Neural progenitor cell (in vitro differentiated cells): ENCODE measurements at regions not wholly inside any gene's neighbourhood (a gene's known extent, or its start where the extent isn't known, plus 50 kb on each side); places are given as distances from the start of the nearest gene placed in this dataset.

ENCODE experiments used
- DNase-seq: peaks from one replicate; pipeline ENCODE4 v3.0.0-alpha.2; 2016; ENCODE audit warnings: low spot score
- H2AFZ ChIP-seq: fragments of 200-600 bp; sonication (generic); replicated peaks from 2 replicates; pipeline ENCODE4 v1.6.1; 2016; ENCODE audit warnings: antibody characterized with exemption
- H3F3A ChIP-seq: fragments of 200-600 bp; sonication (generic); 2 replicates; pipeline ENCODE4 v1.6.1; 2016; ENCODE audit warnings: antibody characterized with exemption, low read depth
- H3K27ac ChIP-seq: fragments of 200-600 bp; sonication (generic); 2 replicates; pipeline ENCODE4 v1.5.1; 2016; ENCODE audit warnings: mild to moderate bottlenecking
- H3K27me3 ChIP-seq: fragments of 200-600 bp; sonication (generic); 2 replicates; pipeline ENCODE4 v1.6.1; 2016; ENCODE audit warnings: mild to moderate bottlenecking, moderate library complexity
- H3K36me3 ChIP-seq: fragments of 200-600 bp; sonication (generic); 2 replicates; pipeline ENCODE4 v1.5.1; 2016
- H3K4me1 ChIP-seq: fragments of 200-600 bp; sonication (generic); 2 replicates; pipeline ENCODE4 v1.6.1; 2016; ENCODE audit warnings: mixed run types
- H3K4me2 ChIP-seq: fragments of 200-600 bp; sonication (generic); 2 replicates; pipeline ENCODE4 v1.6.1; 2016
- H3K4me3 ChIP-seq: fragments of 200-600 bp; sonication (generic); 2 replicates; pipeline ENCODE4 v1.5.1; 2016
- H3K79me2 ChIP-seq: fragments of 200-600 bp; sonication (generic); 2 replicates; pipeline ENCODE4 v1.6.1; 2016; ENCODE audit warnings: low read depth
- H3K9ac ChIP-seq: fragments of 200-600 bp; sonication (generic); 2 replicates; pipeline ENCODE4 v1.6.1; 2016
- H3K9me3 ChIP-seq: fragments of 200-600 bp; sonication (generic); 2 replicates; pipeline ENCODE4 v1.5.1; 2016; ENCODE audit warnings: low read depth
- H4K20me1 ChIP-seq: fragments of 200-600 bp; sonication (generic); 2 replicates; pipeline ENCODE4 v1.6.1; 2016; ENCODE audit warnings: low read depth
- H3K27ac Mint-ChIP-seq: 3 replicates; pipeline ENCODE4 v1.8.0; 2021; ENCODE audit warnings: mixed read lengths
- H3K27me3 Mint-ChIP-seq: 2 replicates; pipeline ENCODE4 v1.8.0; 2022; ENCODE audit warnings: low read depth, mild to moderate bottlenecking, inconsistent platforms, moderate library complexity, mixed read lengths; ENCODE audit not compliant: insufficient read depth
- H3K36me3 Mint-ChIP-seq: 3 replicates; pipeline ENCODE4 v1.8.0; 2021; ENCODE audit warnings: mixed read lengths
- H3K4me1 Mint-ChIP-seq: 3 replicates; pipeline ENCODE4 v1.8.0; 2021; ENCODE audit warnings: mixed read lengths
- H3K4me3 Mint-ChIP-seq: 3 replicates; pipeline ENCODE4 v1.8.0; 2021; ENCODE audit warnings: mild to moderate bottlenecking, moderate library complexity, mixed read lengths
- H3K9me3 Mint-ChIP-seq: 3 replicates; pipeline ENCODE4 v1.8.0; 2020; ENCODE audit warnings: mixed read lengths
- EZH2 ChIP-seq: fragments of 200-600 bp; sonication (generic); IDR thresholded peaks from 2 replicates; pipeline ENCODE4 v1.6.1; 2017; ENCODE audit warnings: antibody characterized with exemption, mild to moderate bottlenecking, moderate library complexity
- EZH2phosphoT487 ChIP-seq: fragments of 200-600 bp; sonication (generic); IDR thresholded peaks from 2 replicates; pipeline ENCODE4 v1.6.1; 2017; ENCODE audit warnings: antibody characterized with exemption
- TF ChIP-seq, protein P1 (sequence below): fragments of 200-600 bp; sonication (generic); IDR thresholded peaks from 2 replicates; pipeline ENCODE4 v1.5.1; 2017; ENCODE audit warnings: antibody characterized with exemption, mild to moderate bottlenecking

GRCh38 chr7:64614812-64615211 is 51.1 kb upstream of the ZNF107 start:
- H2AFZ ChIP-seq: no peak overlapping the region
- H3K9me3 Mint-ChIP-seq: peaks cover 71% of the 10 kb centered on the region
- no peak overlapping the region for H3K4me3 ChIP-seq
- TF ChIP-seq, protein P1, sequence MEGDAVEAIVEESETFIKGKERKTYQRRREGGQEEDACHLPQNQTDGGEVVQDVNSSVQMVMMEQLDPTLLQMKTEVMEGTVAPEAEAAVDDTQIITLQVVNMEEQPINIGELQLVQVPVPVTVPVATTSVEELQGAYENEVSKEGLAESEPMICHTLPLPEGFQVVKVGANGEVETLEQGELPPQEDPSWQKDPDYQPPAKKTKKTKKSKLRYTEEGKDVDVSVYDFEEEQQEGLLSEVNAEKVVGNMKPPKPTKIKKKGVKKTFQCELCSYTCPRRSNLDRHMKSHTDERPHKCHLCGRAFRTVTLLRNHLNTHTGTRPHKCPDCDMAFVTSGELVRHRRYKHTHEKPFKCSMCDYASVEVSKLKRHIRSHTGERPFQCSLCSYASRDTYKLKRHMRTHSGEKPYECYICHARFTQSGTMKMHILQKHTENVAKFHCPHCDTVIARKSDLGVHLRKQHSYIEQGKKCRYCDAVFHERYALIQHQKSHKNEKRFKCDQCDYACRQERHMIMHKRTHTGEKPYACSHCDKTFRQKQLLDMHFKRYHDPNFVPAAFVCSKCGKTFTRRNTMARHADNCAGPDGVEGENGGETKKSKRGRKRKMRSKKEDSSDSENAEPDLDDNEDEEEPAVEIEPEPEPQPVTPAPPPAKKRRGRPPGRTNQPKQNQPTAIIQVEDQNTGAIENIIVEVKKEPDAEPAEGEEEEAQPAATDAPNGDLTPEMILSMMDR: no peak
- TF ChIP-seq EZH2phosphoT487 (no peak), EZH2 (no peak)
- peaks cover 28% of the 10 kb centered on the region for H3K9me3 ChIP-seq
- H3K79me2 ChIP-seq: no peaks in the 10 kb centered on the region
- H3K4me1 ChIP-seq: no peaks in the 10 kb centered on the region
- no peaks in the 10 kb centered on the region for H3F3A ChIP-seq
- no peaks in the 10 kb centered on the region for H3K36me3 Mint-ChIP-seq
- no peaks in the 10 kb centered on the region for H4K20me1 ChIP-seq
- no peak for DNase-seq
- H3K4me3 Mint-ChIP-seq: no peak overlapping the region
- no peak overlapping the region for H3K4me2 ChIP-seq
- H3K9ac ChIP-seq: no peak overlapping the region
- H3K36me3 ChIP-seq: no peaks in the 10 kb centered on the region
- peaks cover 3% of the 10 kb centered on the region for H3K27me3 Mint-ChIP-seq
- no peak overlapping the region for H3K27ac Mint-ChIP-seq
- H3K27ac ChIP-seq: no peak overlapping the region
- no peaks in the 10 kb centered on the region for H3K27me3 ChIP-seq
- H3K4me1 Mint-ChIP-seq: no peaks in the 10 kb centered on the region

GRCh38 chr7:64613653-64614052 is 50.8 kb upstream of the ZNF680 start:
- peaks cover 27% of the 10 kb centered on the region for H3K9me3 ChIP-seq
- no peaks in the 10 kb centered on the region for H3F3A ChIP-seq
- Mint-ChIP-seq H3K27ac (no peak overlapping the region), H3K4me3 (no peak overlapping the region), H3K36me3 (no peaks in the 10 kb centered on the region), H3K4me1 (no peaks in the 10 kb centered on the region), H3K27me3 (peaks cover 3% of the 10 kb centered on the region), H3K9me3 (peaks cover 68% of the 10 kb centered on the region)
- H3K79me2 ChIP-seq: no peaks in the 10 kb centered on the region
- no peak for DNase-seq
- no peak overlapping the region for H3K9ac ChIP-seq
- H3K4me2 ChIP-seq: no peak overlapping the region
- H3K4me1 ChIP-seq: no peaks in the 10 kb centered on the region
- no peak overlapping the region for H3K27ac ChIP-seq
- H3K27me3 ChIP-seq: no peaks in the 10 kb centered on the region
- no peaks in the 10 kb centered on the region for H3K36me3 ChIP-seq
- no peaks in the 10 kb centered on the region for H4K20me1 ChIP-seq
- no peak overlapping the region for H3K4me3 ChIP-seq
- no peak for TF ChIP-seq EZH2
- TF ChIP-seq EZH2phosphoT487: no peak
- H2AFZ ChIP-seq: no peak overlapping the region
